IPS-18c (cell line): ENCODE measurements at regions not wholly inside any gene's neighbourhood (a gene's known extent, or its start where the extent isn't known, plus 50 kb on each side); places are given as distances from the start of the nearest gene placed in this dataset.

Source experiments
- H3K4me3 ChIP-seq: 2 replicates; pipeline ENCODE4 v1.7.0; 2013; ENCODE audit warnings: low read depth, mild to moderate bottlenecking, low read length, moderate library complexity; ENCODE audit not compliant: insufficient read depth
- H3K9me3 ChIP-seq: one replicate; pipeline ENCODE4 v1.6.1; 2013; ENCODE audit warnings: mild to moderate bottlenecking, low read length, moderate library complexity; ENCODE audit not compliant: control insufficient read depth, insufficient read depth

- H3K9me3 ChIP-seq, result no peaks in the 10 kb centered on the region
- no peak overlapping the region for H3K4me3 ChIP-seq
Observed at GRCh38 chr3:168613151-168613550, 517.4 kb upstream of the GOLIM4 start.

- H3K4me3 ChIP-seq, result no peak overlapping the region
- H3K9me3 ChIP-seq, result no peaks in the 10 kb centered on the region
Observed at GRCh38 chr3:168612671-168613070, 516.9 kb upstream of the GOLIM4 start.

GRCh38 chr3:168611826-168612225, 516.1 kb upstream of the GOLIM4 start:
- H3K4me3 ChIP-seq, result no peak overlapping the region
- no peaks in the 10 kb centered on the region for H3K9me3 ChIP-seq

- Histone ChIP-seq H3K4me3 (no peak overlapping the region), H3K9me3 (no peaks in the 10 kb centered on the region)
Observed at GRCh38 chr3:168608926-168609325, 513.2 kb upstream of the GOLIM4 start.

DNA sequence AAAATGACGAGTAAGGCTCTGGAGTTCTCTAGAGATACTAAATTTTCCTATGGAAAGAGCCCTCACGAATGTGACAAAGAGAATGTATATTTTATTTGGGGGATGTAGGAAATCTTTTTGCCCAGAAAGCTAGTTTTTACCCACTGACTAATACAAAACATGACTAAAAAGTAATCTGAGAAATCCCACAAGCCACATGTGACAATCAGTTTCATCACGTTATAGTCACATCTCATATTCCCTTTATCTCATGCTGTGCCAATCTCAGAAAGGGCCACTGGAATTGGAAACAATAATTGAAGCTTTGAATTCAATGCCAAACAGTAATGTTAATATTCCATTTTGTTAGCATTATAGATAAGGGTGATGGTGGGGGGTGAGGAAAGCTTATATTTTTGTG, 509.0 kb upstream of the GOLIM4 start:
- H3K9me3 ChIP-seq, result no peaks in the 10 kb centered on the region
- no peak overlapping the region for H3K4me3 ChIP-seq

- H3K4me3 ChIP-seq, result no peak overlapping the region
- no peaks in the 10 kb centered on the region for H3K9me3 ChIP-seq
Observed at GRCh38 chr3:168598250-168598649, 502.5 kb upstream of the GOLIM4 start.

DNA sequence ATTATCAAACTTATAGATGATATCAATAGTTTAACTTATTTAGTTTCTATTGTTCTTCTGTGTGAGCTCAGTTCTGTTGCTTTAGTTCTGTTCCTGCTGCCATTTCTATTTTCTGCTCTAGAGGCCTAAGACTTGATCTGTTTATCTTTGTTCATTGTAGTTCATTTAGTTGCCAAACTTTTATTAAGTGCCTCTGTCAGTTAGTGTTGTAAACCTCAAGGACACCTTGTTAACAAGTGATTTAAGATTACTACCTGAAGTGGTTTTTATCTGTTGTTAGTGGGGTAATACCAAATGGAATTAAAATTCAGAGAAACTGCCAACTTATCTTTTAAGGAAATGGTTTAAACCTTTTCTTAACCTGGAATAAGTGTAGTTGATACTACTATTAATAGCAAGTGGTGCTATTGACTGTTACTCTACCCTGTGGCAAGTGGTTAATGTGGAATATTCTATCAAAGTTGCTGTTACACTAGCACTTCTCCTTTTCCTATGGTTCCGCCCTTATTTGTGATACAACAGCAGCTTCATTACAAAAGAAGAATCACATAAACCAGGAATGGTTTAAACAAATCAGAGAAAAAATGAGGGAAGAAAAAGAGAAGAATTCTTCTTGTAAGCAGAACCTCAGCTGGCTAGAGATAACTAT, 500.6 kb upstream of the GOLIM4 start:
- H3K4me3 ChIP-seq, result no peak overlapping the region

DNA sequence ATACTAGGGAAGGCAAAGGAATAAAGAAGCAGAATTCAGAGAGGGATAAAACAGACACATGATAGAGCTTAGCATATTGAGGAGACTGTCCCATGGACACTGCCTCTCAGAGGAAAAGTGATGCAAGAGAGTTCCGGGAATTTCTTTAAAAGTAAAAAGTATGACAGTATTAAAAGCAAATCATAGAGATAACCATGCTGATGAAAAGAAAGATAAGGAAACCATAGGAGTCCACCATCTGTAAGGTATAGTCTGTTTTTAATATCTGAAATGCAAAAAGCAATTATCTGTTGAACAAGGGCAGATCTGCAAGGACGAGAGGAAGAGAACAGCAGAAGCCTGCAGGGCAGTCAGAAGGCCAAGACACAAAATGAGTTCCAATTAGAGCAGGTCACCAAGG, 495.9 kb upstream of the GOLIM4 start:
- H3K4me3 ChIP-seq, result no peak overlapping the region
- H3K9me3 ChIP-seq, result no peaks in the 10 kb centered on the region

More for the DNA sequence above, 500.6 kb upstream of the GOLIM4 start:
- H3K9me3 ChIP-seq, result no peaks in the 10 kb centered on the region

DNA sequence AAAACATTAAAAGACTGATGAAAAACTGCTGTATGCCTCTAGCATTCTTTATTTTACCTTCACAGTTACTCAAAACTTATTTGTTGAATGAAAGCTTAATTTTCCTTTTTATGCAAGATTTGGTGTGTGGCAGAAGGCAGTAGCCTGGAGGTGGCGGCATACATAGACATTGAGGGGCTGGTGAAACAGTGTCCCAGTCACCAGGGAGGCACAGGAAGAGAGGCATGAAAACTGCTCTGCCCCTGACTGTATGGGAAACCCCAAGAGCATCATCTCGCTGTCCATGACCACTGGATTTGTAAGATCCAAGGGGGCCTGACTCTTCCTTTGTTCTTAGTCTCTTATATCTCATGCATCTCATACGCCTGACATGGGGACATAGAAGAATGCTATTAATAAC, 493.7 kb upstream of the GOLIM4 start:
- Histone ChIP-seq H3K4me3 (no peak overlapping the region), H3K9me3 (no peaks in the 10 kb centered on the region)

GRCh38 chr3:168585544-168585943, 489.8 kb upstream of the GOLIM4 start:
- Histone ChIP-seq H3K9me3 (no peaks in the 10 kb centered on the region), H3K4me3 (no peak overlapping the region)

- Histone ChIP-seq H3K4me3 (no peak overlapping the region), H3K9me3 (no peaks in the 10 kb centered on the region)
Observed at GRCh38 chr3:168583977-168584376, 488.3 kb upstream of the GOLIM4 start.

- no peaks in the 10 kb centered on the region for H3K9me3 ChIP-seq
- no peak overlapping the region for H3K4me3 ChIP-seq
Observed at GRCh38 chr3:168582503-168582902, 486.8 kb upstream of the GOLIM4 start.

- no peak overlapping the region for H3K4me3 ChIP-seq
- H3K9me3 ChIP-seq, result no peaks in the 10 kb centered on the region
Observed at GRCh38 chr3:168581771-168582225, 486.1 kb upstream of the GOLIM4 start.

DNA sequence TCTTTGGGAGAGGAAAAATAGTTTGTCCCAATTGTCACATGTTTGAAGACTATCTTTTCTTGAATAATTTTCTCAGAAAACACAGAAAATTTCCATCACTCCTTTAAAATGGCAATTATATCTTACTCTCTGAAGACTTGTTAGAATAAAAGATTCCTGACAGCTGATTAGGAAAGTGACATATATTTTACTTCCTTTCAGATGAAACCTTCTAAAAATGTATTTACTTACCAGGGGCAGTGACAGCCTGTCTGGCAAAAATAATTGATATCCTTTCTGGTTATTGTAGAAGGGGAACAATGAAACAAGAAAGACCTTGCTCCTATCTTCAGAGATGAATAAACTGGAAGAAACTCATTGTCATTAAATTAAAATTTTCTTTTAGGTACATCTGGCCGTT, 483.3 kb upstream of the GOLIM4 start:
- Histone ChIP-seq H3K4me3 (no peak overlapping the region), H3K9me3 (no peaks in the 10 kb centered on the region)

GRCh38 chr3:168575750-168576149, 480.0 kb upstream of the GOLIM4 start:
- Histone ChIP-seq H3K9me3 (no peaks in the 10 kb centered on the region), H3K4me3 (no peak overlapping the region)

DNA sequence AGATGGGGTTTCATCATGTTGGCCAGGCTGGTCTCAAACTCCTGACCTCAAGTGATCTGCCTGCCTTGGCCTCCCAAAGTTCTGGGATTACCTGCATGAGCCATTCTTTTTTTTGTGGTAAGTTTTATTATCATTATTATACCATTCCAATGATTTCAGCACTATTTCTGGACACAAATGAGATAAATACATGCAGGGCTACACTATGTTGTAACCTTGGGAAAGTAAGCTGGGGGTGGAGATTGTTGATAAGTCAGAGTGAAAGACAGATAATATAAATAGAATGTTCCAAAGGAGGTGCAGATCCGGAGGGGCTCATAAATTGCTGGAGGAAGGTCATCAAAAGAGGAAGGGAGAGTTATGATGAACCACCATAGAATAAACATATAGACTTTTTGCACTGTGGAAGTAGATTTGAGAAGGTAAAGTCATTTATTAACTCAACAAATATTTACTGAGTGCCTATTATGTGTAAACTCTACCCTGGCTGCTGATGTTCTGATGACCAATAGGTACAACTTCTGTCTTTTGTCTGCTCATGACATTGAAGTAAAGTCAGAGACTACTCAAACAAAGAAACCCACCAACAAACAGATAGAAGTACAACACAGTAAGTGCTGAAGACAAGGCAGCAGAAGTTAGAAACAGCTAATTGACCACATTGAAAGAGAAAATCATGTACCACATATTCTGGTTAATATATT, 478.9 kb upstream of the GOLIM4 start:
- no peaks in the 10 kb centered on the region for H3K9me3 ChIP-seq

DNA sequence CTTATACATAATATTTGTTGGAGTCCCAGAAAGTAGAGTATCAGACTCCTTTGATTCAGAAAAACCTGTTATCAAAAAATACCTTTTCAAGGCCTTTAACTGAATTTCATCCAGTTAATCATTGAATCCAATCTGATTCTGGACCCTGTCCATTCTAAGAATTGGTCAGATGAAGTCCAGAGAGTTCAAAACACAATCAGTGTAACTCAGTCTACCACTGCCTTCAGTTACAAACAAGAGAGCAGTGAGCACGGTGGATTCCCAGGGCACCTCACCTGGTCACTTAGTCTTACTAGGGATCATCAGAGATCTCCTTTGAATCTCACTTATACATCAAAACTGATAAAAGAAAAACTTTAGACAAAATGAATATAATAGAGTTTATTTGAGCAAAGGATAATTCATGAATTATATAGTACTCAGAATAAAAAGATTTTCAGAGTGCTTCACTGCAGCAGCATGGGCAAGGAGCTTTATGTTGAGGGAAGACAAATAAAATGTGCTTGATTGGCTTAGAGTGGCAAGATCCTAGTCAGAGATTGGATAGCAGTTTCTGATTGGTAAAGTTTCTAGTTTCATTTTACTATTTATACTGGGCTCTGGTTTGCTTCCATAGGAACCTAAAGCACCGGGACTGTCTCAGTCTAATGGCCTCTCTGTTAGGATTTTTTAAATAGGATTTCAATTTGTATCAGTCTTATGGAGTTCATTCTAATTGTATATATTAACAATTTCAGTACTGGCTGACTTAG, 474.9 kb upstream of the GOLIM4 start:
- H3K9me3 ChIP-seq, result no peaks in the 10 kb centered on the region
- no peak overlapping the region for H3K4me3 ChIP-seq

More for the DNA sequence above, 478.9 kb upstream of the GOLIM4 start:
- no peak overlapping the region for H3K4me3 ChIP-seq
